HG03442 (cell line): ENCODE measurements at regions not wholly inside any gene's neighbourhood (a gene's known extent, or its start where the extent isn't known, plus 50 kb on each side); places are given as distances from the start of the nearest gene placed in this dataset.
"Not testable (repeated sequence)": the region's sequence is repeated elsewhere in the genome, so short reads cannot be mapped to it uniquely, and the experiment has no call there.

ENCODE experiments used
- ATAC-seq: cut with Tn5 transposase; IDR thresholded peaks from one replicate; pipeline ENCODE4 v1.9.1; 2021; ENCODE audit warnings: mild to moderate bottlenecking, moderate library complexity; ENCODE audit not compliant: unreplicated experiment

GRCh38 chr2:82084679-82085392 is 1780.3 kb upstream of the LRRTM1 start:
- no peak for ATAC-seq

- ATAC-seq: no peak
These were observed 1771.3 kb upstream of the LRRTM1 start for GRCh38 chr2:82075875-82076274.

GRCh38 chr2:82062463-82062862 is 1757.9 kb upstream of the LRRTM1 start:
- ATAC-seq: no peak

- ATAC-seq: no peak
These were observed 1751.3 kb upstream of the LRRTM1 start for GRCh38 chr2:82055846-82056245.

- no peak for ATAC-seq
These were observed 1739.3 kb upstream of the LRRTM1 start for GRCh38 chr2:82043867-82044266.

GRCh38 chr2:82027921-82028615 is 1723.5 kb upstream of the LRRTM1 start:
- no peak for ATAC-seq

GRCh38 chr2:82023710-82024109 is 1719.2 kb upstream of the LRRTM1 start:
- ATAC-seq: no peak

- no peak for ATAC-seq
These were observed 1709.1 kb upstream of the LRRTM1 start for GRCh38 chr2:82013641-82014040.

GRCh38 chr2:82007071-82007664 is 1702.6 kb upstream of the LRRTM1 start:
- ATAC-seq: no peak

GRCh38 chr2:82005889-82006288 is 1701.3 kb upstream of the LRRTM1 start:
- ATAC-seq: not testable (repeated sequence)

GRCh38 chr2:82001614-82002013 is 1697.1 kb upstream of the LRRTM1 start:
- no peak for ATAC-seq

- ATAC-seq: no peak
These were observed 1696.1 kb upstream of the LRRTM1 start for GRCh38 chr2:82000606-82001005.

GRCh38 chr2:81996332-81996731 is 1691.8 kb upstream of the LRRTM1 start:
- ATAC-seq: no peak

- ATAC-seq: no peak
These were observed 1686.7 kb upstream of the LRRTM1 start for GRCh38 chr2:81991282-81991681.

GRCh38 chr2:81987370-81987769 is 1682.8 kb upstream of the LRRTM1 start:
- no peak for ATAC-seq

GRCh38 chr2:81984969-81985637 is 1680.6 kb upstream of the LRRTM1 start:
- no peak for ATAC-seq

GRCh38 chr2:81981585-81981984 is 1677.0 kb upstream of the LRRTM1 start:
- no peak for ATAC-seq

- ATAC-seq: no peak
These were observed 1674.5 kb upstream of the LRRTM1 start for GRCh38 chr2:81979086-81979485.

GRCh38 chr2:81976998-81977397 is 1672.4 kb upstream of the LRRTM1 start:
- no peak for ATAC-seq

GRCh38 chr2:81974216-81974615 is 1669.7 kb upstream of the LRRTM1 start:
- no peak for ATAC-seq

GRCh38 chr2:81942876-81943275 is 1638.3 kb upstream of the LRRTM1 start:
- no peak for ATAC-seq
